Spleen (tissue), 7 donors: ENCODE measurements at regions not wholly inside any gene's neighbourhood (a gene's known extent, or its start where the extent isn't known, plus 50 kb on each side); places are given as distances from the start of the nearest gene placed in this dataset.

Source experiments
- POLR2A ChIP-seq, 3 donors: fragments of 450-650 bp; IDR thresholded peaks; one replicate each; pipeline ENCODE4 v1.5.1; 2017; ENCODE audit warnings: antibody characterized with exemption in 3 of 3, mild to moderate bottlenecking in 1 of 3
- POLR2AphosphoS5 ChIP-seq, 3 donors: sonication (generic); formaldehyde crosslinking; IDR thresholded peaks; one replicate each; pipeline ENCODE4 v1.5.1; 2017; ENCODE audit warnings: antibody characterized with exemption in 3 of 3
- TF ChIP-seq, protein P1 (sequence below), 11 experiments: fragments of 200-600 bp in 7 of 11; fragments of 450-650 bp in 4 of 11; sonication (generic) in 4 of 11; IDR thresholded peaks in 8 of 11; conservative IDR thresholded peaks in 3 of 11; 1 replicate in 7 of 11; 2 replicates in 4 of 11; pipeline versions ENCODE4 v1.4.0 to v1.8.0; 2016 to 2021; ENCODE audit warnings: antibody characterized with exemption in 11 of 11, inconsistent platforms in 4 of 11, mild to moderate bottlenecking in 1 of 11
- donor health status: DM: no; HTN: no; CAD: no; lungs with moderate emphysema.
- donor health status: DM: no; HTN: no; CAD: no.
- donor health status: DM: no; HTN: no; CAD: no.

DNA sequence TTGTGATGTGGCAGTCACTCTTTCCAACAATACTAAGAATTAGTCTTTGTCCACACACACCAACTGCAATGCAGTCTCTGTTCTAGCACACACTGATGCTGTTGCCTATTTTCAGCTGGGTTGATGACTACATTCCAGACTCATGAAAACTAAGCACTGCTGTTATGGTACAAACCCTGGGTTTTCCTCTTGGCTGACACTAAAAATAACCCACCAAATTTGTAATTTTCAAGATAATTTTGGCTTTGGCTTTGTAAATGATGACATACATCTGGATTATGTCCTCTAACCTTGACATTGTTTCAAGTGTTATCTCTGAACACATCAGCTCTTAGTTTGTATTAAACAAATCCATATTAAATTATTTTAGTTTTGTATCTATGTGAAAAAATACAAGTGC lies 444.8 kb downstream of the PTPRC start:
- TF ChIP-seq POLR2A (IDR thresholded peaks at IDR 0.05): no peak
- TF ChIP-seq, protein P1, sequence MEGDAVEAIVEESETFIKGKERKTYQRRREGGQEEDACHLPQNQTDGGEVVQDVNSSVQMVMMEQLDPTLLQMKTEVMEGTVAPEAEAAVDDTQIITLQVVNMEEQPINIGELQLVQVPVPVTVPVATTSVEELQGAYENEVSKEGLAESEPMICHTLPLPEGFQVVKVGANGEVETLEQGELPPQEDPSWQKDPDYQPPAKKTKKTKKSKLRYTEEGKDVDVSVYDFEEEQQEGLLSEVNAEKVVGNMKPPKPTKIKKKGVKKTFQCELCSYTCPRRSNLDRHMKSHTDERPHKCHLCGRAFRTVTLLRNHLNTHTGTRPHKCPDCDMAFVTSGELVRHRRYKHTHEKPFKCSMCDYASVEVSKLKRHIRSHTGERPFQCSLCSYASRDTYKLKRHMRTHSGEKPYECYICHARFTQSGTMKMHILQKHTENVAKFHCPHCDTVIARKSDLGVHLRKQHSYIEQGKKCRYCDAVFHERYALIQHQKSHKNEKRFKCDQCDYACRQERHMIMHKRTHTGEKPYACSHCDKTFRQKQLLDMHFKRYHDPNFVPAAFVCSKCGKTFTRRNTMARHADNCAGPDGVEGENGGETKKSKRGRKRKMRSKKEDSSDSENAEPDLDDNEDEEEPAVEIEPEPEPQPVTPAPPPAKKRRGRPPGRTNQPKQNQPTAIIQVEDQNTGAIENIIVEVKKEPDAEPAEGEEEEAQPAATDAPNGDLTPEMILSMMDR (IDR thresholded peaks at IDR 0.05 in 8 of 11, conservative IDR thresholded peaks at IDR 0.05 in 3 of 11): no peak
- no peak for TF ChIP-seq POLR2AphosphoS5 (IDR thresholded peaks at IDR 0.05)
